Peyer's patch (tissue), 4 donors: ENCODE measurements at regions not wholly inside any gene's neighbourhood (a gene's known extent, or its start where the extent isn't known, plus 50 kb on each side); places are given as distances from the start of the nearest gene placed in this dataset.

Source experiments
- POLR2A ChIP-seq, 2 donors: fragments of 450-650 bp; IDR thresholded peaks; one replicate each; pipeline ENCODE4 v1.5.1; 2017; ENCODE audit warnings: antibody characterized with exemption in 2 of 2, mild to moderate bottlenecking in 2 of 2, moderate library complexity in 2 of 2
- TF ChIP-seq, protein P1 (sequence below), 6 experiments: fragments of 450-650 bp in 4 of 6; fragments of 200-600 bp in 2 of 6; sonication (generic) in 1 of 6; IDR thresholded peaks; one replicate each; pipeline ENCODE4 v1.5.1; 2017 to 2019; ENCODE audit warnings: antibody characterized with exemption in 6 of 6, mild to moderate bottlenecking in 3 of 6, moderate library complexity in 1 of 6

DNA sequence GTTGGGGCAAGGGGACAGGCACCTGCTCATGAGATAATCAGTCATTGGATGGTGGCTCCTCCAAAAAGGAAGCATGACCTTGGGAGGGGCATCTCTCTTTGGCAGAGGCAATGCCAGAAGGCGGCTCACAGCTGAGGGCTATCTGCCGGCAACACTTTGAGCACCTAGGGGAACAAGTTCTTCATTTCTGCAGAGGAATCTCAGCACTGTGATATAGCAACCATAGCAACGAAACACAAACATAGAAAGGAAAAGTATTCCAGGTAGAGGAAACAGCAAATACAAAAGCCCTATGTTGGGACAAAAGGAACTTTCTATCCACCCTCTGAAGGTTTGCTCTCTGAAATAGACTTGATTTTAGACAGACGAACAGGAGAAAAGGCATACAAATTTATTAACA is 89.1 kb upstream of the NEDD4L start:
- TF ChIP-seq, protein P1, sequence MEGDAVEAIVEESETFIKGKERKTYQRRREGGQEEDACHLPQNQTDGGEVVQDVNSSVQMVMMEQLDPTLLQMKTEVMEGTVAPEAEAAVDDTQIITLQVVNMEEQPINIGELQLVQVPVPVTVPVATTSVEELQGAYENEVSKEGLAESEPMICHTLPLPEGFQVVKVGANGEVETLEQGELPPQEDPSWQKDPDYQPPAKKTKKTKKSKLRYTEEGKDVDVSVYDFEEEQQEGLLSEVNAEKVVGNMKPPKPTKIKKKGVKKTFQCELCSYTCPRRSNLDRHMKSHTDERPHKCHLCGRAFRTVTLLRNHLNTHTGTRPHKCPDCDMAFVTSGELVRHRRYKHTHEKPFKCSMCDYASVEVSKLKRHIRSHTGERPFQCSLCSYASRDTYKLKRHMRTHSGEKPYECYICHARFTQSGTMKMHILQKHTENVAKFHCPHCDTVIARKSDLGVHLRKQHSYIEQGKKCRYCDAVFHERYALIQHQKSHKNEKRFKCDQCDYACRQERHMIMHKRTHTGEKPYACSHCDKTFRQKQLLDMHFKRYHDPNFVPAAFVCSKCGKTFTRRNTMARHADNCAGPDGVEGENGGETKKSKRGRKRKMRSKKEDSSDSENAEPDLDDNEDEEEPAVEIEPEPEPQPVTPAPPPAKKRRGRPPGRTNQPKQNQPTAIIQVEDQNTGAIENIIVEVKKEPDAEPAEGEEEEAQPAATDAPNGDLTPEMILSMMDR (IDR thresholded peaks at IDR 0.05), result no peak
- TF ChIP-seq POLR2A (IDR thresholded peaks at IDR 0.05), result no peak
